Putamen (tissue), 1 donor: ENCODE measurements at regions not wholly inside any gene's neighbourhood (a gene's known extent, or its start where the extent isn't known, plus 50 kb on each side); places are given as distances from the start of the nearest gene placed in this dataset.

Source experiments
- DNase-seq: peaks from one replicate; pipeline ENCODE4 v3.0.0-alpha.2; 2016; ENCODE audit warnings: low spot score

DNA sequence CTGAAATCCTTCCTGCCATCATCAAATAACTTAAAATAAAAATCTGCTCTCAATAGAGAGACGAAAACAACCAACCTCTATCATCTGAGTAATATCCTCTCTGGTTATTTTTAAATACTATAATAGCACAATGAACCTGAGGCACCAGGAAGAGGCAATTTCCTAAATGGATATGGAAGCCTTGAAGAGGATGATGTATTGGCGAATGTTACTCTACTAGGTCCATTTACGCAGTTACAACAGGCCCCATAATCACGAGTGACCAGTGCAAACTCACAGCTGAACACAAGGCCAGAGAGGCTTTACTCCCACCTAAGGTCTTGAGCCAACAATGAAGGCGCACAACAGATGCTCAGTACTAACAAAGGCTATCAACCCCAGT lies 678.8 kb upstream of the NR3C2 start:
- DNase-seq = no peak

DNA sequence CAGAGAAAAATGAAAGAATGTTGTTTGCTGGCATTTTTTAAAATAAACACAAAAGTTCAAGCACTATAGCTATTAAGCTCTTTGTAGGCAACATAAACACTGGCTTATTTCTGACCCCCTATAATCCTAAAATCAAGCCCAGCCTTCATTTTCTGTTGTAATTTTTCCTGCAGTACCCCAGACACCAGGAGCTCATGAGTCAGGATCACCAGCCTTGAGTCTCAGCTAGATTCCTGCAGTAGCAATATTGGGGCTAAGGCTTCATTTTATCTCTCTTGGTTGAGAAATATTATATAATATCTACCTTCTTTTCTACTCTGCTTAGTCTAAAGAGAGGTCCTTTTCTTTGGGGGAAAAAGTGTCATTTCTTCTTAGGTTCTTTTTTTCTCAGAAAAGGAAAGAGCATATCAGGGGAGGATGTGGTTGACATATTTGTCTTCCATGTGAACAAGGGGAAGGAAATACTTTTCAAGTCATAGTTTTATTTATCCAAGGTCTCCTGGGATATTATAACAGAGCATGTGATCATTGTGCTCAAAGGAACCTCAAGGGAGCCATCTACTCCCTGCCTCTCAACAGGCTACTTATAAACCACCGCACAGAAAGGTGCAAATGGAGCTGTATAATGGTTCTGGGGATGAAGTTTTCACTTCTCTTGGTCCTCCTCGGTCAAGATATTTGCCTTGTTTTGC lies 678.3 kb upstream of the NR3C2 start:
- DNase-seq = no peak

DNA sequence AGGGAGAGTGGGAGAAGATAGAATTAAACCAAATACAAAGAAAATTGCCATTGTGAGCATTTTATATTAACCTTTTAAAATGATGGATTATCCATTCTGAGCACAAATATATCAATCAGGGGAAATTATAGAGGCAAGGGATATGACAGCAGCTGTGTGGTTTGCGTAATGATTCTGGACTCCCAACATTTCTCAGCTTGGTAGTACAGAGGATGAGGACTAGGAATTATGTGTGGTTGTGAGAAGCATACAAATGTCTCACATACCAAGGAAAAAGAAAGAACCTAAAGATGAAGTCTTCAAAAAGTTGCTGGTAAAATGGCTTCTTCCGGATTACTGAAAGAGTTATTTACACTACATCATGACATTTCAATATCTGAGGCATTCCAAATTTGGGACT lies 674.6 kb upstream of the NR3C2 start:
- no peak for DNase-seq

DNA sequence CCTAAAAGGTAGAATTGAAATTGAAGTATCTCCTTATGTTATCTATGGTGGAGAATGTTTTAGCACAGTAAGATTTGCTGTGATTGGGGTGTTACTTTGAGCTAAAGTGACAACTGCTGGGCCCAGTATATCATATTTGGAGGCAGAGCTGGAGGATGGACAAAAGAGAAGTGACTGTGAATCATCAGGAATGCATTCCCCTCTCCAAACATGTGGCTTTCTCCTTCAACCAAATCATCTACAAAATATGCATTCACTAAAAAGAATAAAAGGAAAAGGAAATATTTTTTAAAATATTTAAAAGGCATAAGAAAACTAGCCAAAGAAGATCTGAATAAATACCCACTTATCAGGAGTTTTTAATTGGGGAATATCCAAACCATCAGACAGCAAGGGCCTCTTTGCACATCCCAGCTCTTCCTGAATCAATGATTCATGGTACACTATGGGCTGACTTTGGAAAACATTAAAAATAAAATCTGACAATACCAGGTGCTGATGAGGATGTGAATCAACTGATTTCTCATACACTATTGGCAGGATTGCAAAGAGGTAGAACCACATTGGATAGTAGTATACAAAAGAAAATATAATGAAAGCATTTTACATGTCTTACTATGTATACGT lies 671.7 kb upstream of the NR3C2 start:
- no peak for DNase-seq

DNA sequence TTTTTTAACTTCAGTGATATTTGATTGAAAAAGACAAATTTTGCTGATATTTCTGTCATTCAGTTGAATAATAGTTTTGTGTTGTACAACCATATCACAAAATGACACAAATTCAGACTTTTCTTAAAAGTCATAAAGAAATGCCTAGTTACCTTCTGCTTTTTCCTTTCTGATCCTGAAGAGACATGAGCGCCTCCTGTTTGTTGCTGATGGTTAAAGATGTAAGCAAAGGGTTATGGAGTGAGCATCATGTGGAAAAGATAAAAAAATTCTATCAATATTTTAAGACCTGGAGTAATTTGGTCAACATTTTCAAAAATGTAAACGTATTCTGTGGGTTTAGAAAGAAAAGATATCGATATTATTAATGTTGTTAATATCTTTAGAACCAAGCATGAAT lies 669.9 kb upstream of the NR3C2 start:
- no peak for DNase-seq

DNA sequence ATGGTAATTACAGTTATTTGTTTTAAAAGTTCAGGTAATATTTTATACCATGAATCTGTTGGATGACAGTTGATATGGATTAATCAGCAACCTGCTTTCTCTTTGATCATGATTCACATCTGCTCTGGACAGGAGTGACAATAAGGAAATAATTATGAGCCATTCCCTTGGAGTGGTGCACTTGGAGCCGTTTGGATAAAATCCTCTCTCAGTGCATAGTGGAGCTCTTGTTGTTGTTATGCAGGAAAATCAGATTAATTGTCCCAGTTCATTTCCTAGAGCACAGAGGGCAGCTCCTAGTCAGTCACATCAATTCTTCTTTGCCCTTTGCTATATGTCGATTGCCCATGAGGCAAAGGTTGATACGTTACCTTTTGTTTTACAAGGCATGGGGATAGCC lies 668.3 kb upstream of the NR3C2 start:
- DNase-seq = no peak

DNA sequence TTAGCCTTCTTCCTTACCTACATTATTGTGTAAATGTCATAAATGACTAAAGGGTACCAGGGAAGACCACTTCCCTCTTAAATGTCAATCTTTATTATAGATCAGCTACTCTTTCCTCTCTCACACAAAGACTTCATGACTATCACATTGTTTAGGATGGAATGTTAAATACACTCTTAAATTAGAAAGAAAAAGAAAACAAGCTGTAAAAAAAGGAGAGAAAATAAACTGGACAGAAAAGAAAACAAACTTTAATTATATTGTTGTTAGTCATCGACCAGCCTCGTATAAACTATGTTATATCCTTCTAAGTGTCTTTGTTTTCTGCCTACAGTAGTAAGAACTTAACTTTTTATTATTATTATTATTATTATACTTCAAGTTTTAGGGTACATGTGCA lies 666.4 kb upstream of the NR3C2 start:
- no peak for DNase-seq

- DNase-seq = no peak
Measured at GRCh38 chr4:149102765-149103164, 660.6 kb upstream of the NR3C2 start.

- DNase-seq = no peak
Measured at GRCh38 chr4:149101649-149102048, 659.4 kb upstream of the NR3C2 start.

DNA sequence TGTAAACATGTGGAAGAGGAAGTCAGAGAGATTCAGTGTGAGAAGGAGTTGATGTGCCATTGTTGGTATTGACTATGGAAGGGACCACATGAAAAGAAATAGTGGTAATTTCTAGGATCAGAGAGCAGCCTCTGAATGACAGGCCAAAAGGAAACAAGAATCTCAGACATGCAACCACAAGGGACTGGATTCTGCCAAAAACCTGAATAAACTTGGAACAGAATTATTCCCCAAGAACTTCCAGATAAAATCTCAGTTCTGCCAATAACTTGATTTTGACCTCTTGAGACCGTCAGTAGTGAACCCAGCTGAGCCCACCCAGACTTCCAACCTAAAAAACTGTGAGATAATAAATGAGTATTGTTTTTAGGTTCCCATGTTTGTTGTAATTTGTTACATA lies 653.6 kb upstream of the NR3C2 start:
- DNase-seq = no peak

- DNase-seq = no peak
Measured at GRCh38 chr4:149095001-149095400, 652.8 kb upstream of the NR3C2 start.

GRCh38 chr4:149084144-149084543 lies 641.9 kb upstream of the NR3C2 start:
- no peak for DNase-seq

GRCh38 chr4:149077181-149077580 lies 635.0 kb upstream of the NR3C2 start:
- no peak for DNase-seq

DNA sequence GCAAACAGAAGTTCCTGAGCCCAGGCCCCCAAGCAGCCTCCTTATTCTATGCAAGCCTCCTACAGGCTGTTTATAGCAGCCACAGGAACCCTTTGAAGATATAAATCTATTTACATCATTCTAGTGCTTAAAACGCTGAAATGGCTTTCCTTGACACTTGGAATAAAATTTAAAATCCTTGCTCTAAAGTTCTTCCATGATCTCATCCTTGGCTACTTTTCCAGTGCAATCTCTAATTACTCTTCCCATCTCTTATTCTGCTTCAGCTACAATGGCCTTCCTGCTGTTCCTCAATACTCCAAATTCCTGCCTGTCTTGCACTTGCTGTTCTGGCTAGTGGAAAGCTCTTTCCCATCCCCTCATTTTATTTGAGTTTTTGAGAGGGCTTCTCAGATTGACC lies 634.2 kb upstream of the NR3C2 start:
- no peak for DNase-seq

GRCh38 chr4:149072384-149072783 lies 630.2 kb upstream of the NR3C2 start:
- DNase-seq = no peak

DNA sequence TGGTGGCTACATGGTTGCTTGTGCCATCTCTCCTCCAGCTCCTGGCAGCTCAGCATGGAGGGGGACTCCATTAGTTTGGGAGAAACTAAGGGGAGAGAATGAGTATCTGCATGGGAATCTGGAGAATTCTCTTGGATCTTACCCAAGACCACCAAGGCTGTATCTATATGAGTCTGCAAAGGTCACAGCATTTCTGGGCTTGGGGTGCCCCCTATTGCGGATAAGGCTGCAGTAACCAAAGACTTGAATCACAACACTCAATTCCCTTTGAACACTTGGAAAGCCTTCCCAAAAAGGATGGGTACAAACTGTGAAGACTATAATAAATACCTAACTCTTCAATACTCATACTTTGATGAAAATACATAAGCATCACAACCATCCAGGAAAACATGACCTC lies 623.5 kb upstream of the NR3C2 start:
- DNase-seq = no peak

DNA sequence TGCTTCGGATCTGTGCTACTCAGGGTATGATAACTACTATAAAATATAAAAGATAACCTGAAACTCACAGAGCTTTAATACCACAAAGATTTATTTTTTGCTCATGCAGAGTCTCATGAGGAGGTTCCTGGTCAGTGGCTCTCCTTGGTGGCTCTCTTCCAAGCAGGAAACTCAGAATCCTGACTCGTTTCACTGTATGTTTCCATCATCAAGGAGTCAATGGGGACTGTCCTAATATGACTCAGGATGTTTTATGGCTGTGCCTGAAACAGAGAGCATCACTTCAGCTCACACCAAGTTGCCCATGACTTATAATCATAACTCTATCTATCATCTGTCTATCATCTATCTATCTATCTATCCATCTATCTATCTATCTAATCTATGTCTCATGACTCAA lies 620.8 kb upstream of the NR3C2 start:
- no peak for DNase-seq

DNA sequence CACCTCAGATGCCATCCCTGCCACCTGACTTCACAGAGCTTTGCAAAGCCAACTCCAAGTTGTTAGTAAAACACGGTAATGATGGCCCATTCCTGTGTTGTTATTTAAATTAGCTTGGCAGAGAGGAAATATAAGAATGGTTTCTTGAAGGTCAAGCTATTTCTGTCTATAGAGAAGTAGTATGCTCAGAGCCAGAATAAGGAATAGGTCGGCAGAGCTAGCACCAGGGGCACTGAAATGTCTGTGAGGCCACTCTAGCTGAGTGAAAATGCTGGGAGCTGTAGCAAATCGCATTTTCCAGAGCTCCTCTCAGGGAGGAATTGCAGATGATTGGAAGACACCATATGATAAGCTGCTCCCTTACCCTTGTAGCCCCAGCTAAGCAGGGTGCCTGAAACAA lies 615.4 kb upstream of the NR3C2 start:
- DNase-seq = no peak

DNA sequence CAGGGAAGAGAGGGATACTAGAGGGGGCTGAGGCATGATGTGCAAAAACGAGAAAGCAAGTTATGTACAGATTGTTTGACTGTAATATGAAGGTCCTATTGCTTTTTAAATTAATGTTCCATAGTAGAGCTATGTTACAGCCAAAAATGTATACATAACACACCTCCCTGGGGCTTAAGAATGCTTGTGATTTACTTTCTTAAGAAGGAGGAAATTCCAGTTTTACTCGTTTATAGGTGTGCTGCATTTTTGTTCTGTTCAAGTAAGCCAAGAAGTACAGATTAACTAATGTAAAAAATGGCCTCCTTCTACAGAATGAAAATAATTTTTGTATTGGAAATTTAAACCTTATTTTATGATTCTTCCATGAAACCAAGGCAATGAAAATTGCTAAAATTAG lies 614.4 kb upstream of the NR3C2 start:
- no peak for DNase-seq

- no peak for DNase-seq
Measured at GRCh38 chr4:149055624-149056023, 613.4 kb upstream of the NR3C2 start.

DNA sequence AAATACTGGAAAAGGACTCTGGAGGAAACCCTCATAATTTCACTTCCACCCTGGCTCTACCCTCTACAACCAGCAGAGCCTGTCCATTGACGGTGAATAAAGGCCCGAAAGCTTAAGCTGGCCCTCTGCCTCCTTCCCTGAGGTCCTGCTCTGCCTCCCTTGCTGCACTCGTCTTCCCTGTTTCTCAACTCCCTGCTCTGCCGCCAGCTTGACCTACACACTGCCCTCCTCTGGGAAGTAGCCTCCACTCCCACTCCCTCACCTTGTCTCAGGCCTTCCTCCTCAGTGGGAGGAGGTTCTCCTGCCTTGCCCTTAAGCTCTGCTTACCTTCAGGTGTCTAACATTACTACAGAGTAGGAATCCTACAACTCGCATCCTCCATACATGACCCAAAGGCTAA lies 608.6 kb upstream of the NR3C2 start:
- DNase-seq = no peak

- DNase-seq = no peak
Measured at GRCh38 chr4:149048451-149049143, 606.4 kb upstream of the NR3C2 start.

- DNase-seq = no peak
Measured at GRCh38 chr4:149047368-149047767, 605.2 kb upstream of the NR3C2 start.

- DNase-seq = no peak
Measured at GRCh38 chr4:149045731-149046130, 603.5 kb upstream of the NR3C2 start.
